Amniotic stem cell (primary cell): ENCODE measurements at regions not wholly inside any gene's neighbourhood (a gene's known extent, or its start where the extent isn't known, plus 50 kb on each side); places are given as distances from the start of the nearest gene placed in this dataset.

ENCODE experiments used
- DNase-seq: peaks from one replicate; lab custom pipeline; 2025; lab: John Stamatoyannopoulos, UW

GRCh38 chr16:85187886-85188285 lies 75.6 kb upstream of the CIBAR2 start:
- no peak for DNase-seq

GRCh38 chr16:85188822-85189672 lies 76.8 kb upstream of the CIBAR2 start:
- DNase-seq = no peak

- no peak for DNase-seq
Observed at GRCh38 chr16:85190572-85190971, 78.3 kb upstream of the CIBAR2 start.

DNA sequence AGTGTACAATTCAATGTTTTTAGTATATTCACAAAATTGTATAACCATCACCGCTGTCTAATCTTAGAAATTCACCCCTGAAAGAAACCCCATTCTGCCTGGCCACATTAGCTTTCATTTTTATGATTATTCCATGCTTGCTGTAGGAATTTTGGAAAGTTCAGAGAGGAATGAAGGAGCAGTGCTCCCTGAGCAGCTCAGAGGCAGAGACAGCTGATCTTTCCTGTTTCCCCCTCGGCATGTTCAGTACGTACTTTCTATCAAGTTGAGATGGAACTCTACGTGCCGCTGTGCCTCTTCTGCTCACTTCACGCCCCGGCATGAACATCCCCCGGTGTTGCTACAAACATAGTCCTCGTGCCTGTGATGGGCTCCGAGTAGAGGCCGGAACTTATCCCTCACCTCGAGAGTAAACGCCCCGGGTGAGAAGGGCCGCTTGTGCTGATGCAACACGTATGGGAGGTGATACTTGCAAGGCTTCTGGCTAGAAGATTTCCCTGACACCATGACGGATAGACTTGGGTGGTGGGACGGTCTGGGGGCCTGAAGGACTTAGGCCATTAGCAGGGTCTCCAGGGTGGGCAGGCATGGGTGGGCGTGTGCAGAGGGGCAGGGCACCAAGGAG lies 79.2 kb upstream of the CIBAR2 start:
- no peak for DNase-seq

GRCh38 chr16:85192238-85193114 lies 80.2 kb upstream of the CIBAR2 start:
- no peak for DNase-seq

GRCh38 chr16:85193115-85193493 lies 80.8 kb upstream of the CIBAR2 start:
- DNase-seq = no peak

- DNase-seq = no peak
Observed at GRCh38 chr16:85193876-85194275, 81.6 kb upstream of the CIBAR2 start.

GRCh38 chr16:85194307-85195270 lies 82.3 kb upstream of the CIBAR2 start:
- DNase-seq = no peak

GRCh38 chr16:85195271-85195647 lies 83.0 kb upstream of the CIBAR2 start:
- no peak for DNase-seq

DNA sequence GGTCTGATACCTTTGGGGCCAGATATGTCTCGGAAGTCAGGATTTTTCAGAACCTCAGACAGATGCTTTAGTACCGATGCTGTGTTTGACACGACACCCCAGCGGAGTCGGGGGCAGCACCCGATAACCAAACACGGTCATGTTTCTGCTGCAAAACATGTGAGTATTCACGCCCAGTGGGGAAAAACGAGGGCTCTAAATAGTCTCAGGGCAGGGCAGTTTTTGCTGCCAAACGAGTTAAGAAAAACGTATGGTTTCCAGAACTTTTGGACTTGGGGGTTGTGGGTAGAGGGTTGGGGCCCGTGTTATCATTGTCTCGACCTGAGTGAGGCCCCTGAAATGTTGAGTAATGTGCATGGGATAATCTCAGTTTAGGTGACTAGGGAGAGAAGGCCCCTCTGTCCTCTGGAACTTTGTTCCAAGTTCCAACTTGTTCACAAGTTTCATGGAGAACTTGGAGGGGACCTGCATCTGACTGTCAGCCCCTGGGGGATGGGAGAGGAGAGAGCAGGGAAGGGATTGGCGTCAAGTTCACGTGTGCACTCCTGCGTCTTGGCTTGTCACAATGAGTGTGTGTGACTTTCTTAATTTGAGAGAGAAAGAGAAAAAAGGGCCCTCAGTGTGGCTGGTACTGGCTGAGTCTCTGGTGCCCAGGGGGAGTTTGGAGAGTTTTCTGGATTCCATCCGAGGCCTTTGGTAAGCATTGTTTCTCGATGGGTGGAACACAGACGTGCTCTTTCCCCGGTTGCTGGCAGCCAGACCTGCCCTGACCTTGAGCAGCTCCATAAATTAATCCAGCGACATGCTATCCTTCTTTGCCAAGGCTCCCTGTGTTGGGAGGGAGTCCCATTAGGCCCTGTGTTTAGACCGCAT lies 83.9 kb upstream of the CIBAR2 start:
- DNase-seq = no peak

GRCh38 chr16:85196976-85197375 lies 84.7 kb upstream of the CIBAR2 start:
- DNase-seq = no peak

DNA sequence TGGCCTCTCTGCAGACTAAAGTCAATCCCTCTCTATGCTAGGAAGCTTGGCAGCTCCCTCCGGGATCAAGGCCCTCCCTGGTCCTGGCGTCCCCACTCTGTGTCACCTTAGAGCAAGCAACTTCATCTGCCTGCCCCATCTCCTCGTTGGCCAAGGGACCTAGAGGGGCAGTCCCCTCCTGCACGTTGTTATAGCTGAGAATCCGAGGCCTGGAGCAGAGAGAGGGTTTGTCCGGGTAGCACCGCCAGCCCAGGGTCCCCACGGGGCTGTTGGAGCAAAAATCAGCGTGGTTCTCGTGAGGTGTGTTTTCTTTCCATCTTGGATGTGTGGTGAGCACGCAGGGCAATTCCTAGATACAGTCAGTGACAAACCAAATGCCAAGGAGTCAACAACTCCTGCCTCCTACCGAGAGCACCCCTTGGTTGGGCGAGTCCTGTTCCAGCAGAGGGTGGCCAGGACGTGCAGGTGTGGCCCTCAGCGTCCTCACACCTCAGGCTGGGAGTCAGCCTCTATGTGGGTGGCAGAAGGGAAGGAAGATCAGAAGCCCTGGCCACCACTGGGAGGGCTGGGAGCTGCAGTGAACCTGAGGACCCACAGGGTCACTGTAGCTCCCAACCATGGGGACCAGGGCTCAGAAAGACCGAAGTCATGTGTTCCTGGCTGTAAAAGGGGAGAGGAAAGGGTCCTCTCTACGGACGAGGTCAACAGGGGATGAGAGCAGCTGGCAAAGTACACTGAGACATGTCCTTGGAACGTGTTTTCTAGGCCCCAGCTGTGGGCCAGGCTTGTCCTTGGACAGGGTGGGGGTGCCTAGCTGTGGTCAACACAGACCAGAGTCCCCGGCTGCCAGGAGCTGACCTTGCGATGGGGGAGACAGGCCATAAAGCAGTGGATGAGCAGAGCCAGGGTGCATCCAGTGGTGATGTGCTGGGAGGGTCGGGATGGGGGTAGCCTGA lies 85.6 kb upstream of the CIBAR2 start:
- no peak for DNase-seq

GRCh38 chr16:85199069-85199725 lies 86.9 kb upstream of the CIBAR2 start:
- DNase-seq = no peak

- no peak for DNase-seq
Observed at GRCh38 chr16:85199880-85200279, 87.6 kb upstream of the CIBAR2 start.

DNA sequence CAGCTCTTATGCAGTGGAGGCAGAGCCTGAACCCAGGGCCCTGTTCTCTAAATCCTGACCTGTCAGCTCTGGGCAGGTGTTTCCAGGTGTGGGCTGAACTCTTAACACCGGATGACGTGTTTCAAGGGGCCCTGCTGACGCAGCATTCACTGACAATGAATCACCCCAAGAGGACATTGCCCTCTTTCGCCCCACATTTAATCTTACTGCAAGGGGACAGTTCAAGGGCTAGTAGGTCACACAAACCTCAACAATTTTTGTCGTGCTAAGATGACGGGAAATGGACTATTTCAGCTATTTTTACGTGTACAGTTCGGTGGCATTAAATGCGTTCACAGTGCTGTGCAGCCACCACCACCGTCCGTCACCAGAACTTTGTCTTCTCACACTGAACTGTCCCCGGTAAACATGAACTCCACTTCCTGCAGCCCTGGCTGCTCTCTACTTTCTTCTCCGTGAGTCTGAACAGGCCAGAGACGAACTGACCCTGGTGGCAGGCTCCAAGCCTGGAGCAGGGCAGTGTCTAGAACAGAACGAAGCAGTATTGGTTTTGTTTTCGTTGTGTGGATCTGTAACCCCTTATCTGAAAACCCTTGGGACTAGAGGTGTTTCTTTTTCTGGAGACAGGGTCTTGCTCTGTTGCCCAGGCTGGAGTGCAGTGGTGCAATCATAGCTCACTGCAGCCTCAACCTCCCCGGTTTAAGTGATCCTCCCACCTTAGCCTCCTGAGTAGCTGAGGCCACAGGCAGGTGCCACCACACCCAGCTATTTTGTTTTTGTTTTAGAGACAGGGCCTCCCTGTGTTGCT lies 88.4 kb upstream of the CIBAR2 start:
- no peak for DNase-seq

DNA sequence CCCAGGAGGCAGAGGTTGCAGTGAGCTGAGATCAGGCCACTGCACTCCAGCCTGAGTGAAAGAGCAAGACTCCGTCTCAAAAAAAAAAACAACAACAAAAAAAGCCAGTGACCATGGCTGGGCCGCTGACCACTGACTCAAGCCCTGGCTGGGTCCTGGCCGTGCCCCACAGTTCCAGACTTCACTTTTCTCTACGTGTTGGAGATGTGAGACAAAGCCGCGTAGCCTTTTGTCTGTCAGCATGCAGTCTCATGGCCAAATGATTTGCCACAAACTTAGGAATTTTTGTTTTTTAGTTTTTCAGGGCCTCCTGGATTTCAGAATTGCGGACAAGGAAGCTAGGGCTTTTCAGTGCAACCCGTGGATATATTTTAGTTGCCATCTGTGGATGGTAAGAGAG lies 89.3 kb upstream of the CIBAR2 start:
- DNase-seq = no peak

DNA sequence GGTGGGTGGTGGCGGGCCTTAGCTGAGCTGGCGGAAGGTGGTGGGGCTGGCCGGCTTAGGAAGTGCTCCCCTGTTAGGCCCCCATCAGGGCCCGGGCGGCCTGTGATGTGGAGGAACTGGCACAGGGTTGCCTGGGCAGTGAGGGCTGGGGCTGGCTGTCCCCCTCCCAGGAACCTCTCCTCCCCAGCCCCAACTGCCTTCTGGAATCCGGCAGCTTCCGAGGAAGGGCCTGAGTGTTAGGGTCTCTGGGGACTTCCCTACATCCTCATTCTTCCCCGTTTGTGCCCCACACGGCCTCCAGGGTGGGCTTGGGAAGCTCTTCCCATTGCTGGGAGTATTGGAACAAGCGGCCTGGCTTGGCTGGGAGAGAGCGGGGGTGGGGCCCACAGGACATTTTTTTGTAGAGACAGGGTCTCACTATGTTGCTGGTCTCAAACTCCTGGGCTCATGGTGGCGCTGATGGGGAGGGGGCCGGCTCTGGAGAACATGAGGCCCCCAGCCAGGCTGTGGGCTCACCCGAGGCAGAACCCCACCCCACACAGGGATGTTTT lies 89.9 kb upstream of the CIBAR2 start:
- DNase-seq = no peak
